NOMO-1 treated with DMSO at 0.1 percent for 48 hours (cell line): ENCODE measurements at regions not wholly inside any gene's neighbourhood (a gene's known extent, or its start where the extent isn't known, plus 50 kb on each side); places are given as distances from the start of the nearest gene placed in this dataset.
A peak's percentile ranks its signal among the peaks of the same experiment; 100 is the strongest.

Source experiments
- DNase-seq: peaks from one replicate; lab custom pipeline; 2025; ENCODE audit not compliant: unreplicated experiment; lab: John Stamatoyannopoulos, UW

- DNase-seq = no peak
These were observed 302.7 kb downstream of the PLK2 start for GRCh38 chr5:58156973-58157701.

- no peak for DNase-seq
These were observed 303.5 kb downstream of the PLK2 start for GRCh38 chr5:58156361-58156760.

- no peak for DNase-seq
These were observed 306.6 kb downstream of the PLK2 start for GRCh38 chr5:58153255-58153654.

GRCh38 chr5:58151414-58151813, 308.5 kb downstream of the PLK2 start:
- DNase-seq = no peak

GRCh38 chr5:58150926-58151325, 309.0 kb downstream of the PLK2 start:
- no peak for DNase-seq

- no peak for DNase-seq
These were observed 310.1 kb downstream of the PLK2 start for GRCh38 chr5:58149746-58150145.

GRCh38 chr5:58149345-58149744, 310.5 kb downstream of the PLK2 start:
- no peak for DNase-seq

GRCh38 chr5:58148254-58148775, 311.6 kb downstream of the PLK2 start:
- DNase-seq = no peak

- no peak for DNase-seq
These were observed 314.4 kb downstream of the PLK2 start for GRCh38 chr5:58145397-58145934.

GRCh38 chr5:58143727-58144126, 316.2 kb downstream of the PLK2 start:
- no peak for DNase-seq

GRCh38 chr5:58143181-58143580, 316.7 kb downstream of the PLK2 start:
- no peak for DNase-seq

- DNase-seq = no peak
These were observed 321.1 kb downstream of the PLK2 start for GRCh38 chr5:58138791-58139190.

GRCh38 chr5:58136406-58136805, 323.5 kb downstream of the PLK2 start:
- no peak for DNase-seq

GRCh38 chr5:58135571-58136335, 324.1 kb downstream of the PLK2 start:
- no peak for DNase-seq

GRCh38 chr5:58133631-58134296, 326.1 kb downstream of the PLK2 start:
- DNase-seq = peak; percentile 38

- DNase-seq = no peak
These were observed 326.7 kb downstream of the PLK2 start for GRCh38 chr5:58133216-58133615.

- no peak for DNase-seq
These were observed 332.3 kb downstream of the PLK2 start for GRCh38 chr5:58127255-58128220.

- no peak for DNase-seq
These were observed 336.4 kb downstream of the PLK2 start for GRCh38 chr5:58123501-58123900.

- no peak for DNase-seq
These were observed 337.0 kb downstream of the PLK2 start for GRCh38 chr5:58122848-58123392.

GRCh38 chr5:58122157-58122556, 337.7 kb downstream of the PLK2 start:
- DNase-seq = no peak
